DOHH2 (cell line): ENCODE measurements at regions not wholly inside any gene's neighbourhood (a gene's known extent, or its start where the extent isn't known, plus 50 kb on each side); places are given as distances from the start of the nearest gene placed in this dataset.

Source experiments
- EZH2phosphoT487 ChIP-seq: fragments of 200-600 bp; sonication (generic); IDR thresholded peaks from 2 replicates; pipeline ENCODE4 v1.6.1; 2017; ENCODE audit warnings: borderline replicate concordance, mild to moderate bottlenecking, antibody characterized with exemption, low read length, moderate library complexity, mixed read lengths
- TF ChIP-seq, protein P1 (sequence below): fragments of 200-600 bp; sonication (generic); IDR thresholded peaks from one replicate; pipeline ENCODE4 v1.5.1; 2014; ENCODE audit warnings: antibody characterized with exemption, mild to moderate bottlenecking, low read depth, low read length; ENCODE audit not compliant: poor library complexity, severe bottlenecking

DNA sequence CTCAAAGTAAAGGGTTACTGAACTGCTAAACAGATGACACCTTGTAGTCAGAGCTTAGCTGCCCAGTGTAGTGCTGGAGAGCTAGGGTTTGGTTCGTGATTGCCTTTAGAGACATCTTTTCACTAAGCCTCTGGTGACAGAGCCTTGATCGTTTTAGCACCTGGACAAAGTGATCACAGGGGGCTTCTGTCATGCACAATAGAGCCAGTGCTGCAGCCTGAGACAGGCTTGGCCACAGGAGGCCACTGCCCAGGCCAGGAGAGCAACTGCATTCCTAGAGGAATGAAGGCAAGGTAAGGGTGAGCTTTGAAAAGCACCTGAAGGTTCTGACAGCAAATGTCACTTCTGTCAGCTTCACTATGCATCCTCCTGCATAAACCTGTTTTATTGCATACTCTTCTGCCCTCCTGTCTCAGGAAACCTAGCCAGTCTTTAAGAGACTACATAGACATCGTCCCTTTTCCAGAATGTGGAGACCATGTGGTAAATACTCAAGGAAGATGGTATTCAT is 122.9 kb downstream of the NPY start:
- TF ChIP-seq, protein P1, sequence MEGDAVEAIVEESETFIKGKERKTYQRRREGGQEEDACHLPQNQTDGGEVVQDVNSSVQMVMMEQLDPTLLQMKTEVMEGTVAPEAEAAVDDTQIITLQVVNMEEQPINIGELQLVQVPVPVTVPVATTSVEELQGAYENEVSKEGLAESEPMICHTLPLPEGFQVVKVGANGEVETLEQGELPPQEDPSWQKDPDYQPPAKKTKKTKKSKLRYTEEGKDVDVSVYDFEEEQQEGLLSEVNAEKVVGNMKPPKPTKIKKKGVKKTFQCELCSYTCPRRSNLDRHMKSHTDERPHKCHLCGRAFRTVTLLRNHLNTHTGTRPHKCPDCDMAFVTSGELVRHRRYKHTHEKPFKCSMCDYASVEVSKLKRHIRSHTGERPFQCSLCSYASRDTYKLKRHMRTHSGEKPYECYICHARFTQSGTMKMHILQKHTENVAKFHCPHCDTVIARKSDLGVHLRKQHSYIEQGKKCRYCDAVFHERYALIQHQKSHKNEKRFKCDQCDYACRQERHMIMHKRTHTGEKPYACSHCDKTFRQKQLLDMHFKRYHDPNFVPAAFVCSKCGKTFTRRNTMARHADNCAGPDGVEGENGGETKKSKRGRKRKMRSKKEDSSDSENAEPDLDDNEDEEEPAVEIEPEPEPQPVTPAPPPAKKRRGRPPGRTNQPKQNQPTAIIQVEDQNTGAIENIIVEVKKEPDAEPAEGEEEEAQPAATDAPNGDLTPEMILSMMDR: no peak
- no peak for TF ChIP-seq EZH2phosphoT487
